ENCODE measurements at regions not wholly inside any gene's neighbourhood (a gene's known extent, or its start where the extent isn't known, plus 50 kb on each side); places are given as distances from the start of the nearest gene placed in this dataset.

DNA sequence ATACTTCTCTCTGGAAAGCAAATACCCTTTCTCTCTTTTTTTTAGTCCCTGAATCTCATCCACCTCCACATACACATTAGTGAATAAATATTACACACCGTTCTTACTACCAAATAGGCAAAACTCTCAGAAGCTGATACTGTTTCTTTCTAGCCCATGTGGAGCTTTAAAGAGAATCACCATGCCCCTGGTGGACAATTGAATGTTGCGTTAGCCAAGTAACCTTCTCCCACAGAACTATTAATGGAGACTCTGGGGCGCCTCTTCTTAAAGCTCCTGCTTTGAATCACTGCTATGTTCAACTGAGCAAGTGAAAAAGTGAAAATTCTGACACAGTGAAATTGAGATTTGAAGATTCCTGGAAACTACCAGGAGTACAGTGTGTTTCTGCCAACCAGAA is 522.8 kb upstream of the CDH7 start:
- Histone ChIP-seq H3K4me3 (ENCODE audit: low read depth, low read length) (no peak overlapping the region), H3K36me3 (ENCODE audit: control insufficient read depth, insufficient read depth, low read length) (no peaks in the 10 kb centered on the region), H2AFZ (no peak overlapping the region), H3K27ac (no peak overlapping the region), H3K4me1 (no peaks in the 10 kb centered on the region), H3K9me3 (ENCODE audit: control insufficient read depth, low read length) (no peaks in the 10 kb centered on the region), H3K79me2 (no peaks in the 10 kb centered on the region), H3K4me2 (ENCODE audit: low read length) (no peak overlapping the region), H3K27me3 (ENCODE audit: control insufficient read depth, insufficient read depth, low read length) (no peaks in the 10 kb centered on the region), H3K9ac (no peak overlapping the region)
- TF ChIP-seq CTCF (IDR thresholded peaks at IDR 0.05) = no peak

GRCh38 chr18:65221736-65222135 is 529.1 kb upstream of the CDH7 start:
- Histone ChIP-seq H3K79me2 (no peaks in the 10 kb centered on the region), H3K36me3 (ENCODE audit: control insufficient read depth, insufficient read depth, low read length) (no peaks in the 10 kb centered on the region), H3K9me3 (ENCODE audit: control insufficient read depth, low read length) (no peaks in the 10 kb centered on the region), H3K4me2 (ENCODE audit: low read length) (no peak overlapping the region), H3K4me3 (ENCODE audit: low read depth, low read length) (no peak overlapping the region), H2AFZ (no peak overlapping the region), H3K4me1 (no peaks in the 10 kb centered on the region), H3K9ac (no peak overlapping the region), H3K27ac (no peak overlapping the region), H3K27me3 (ENCODE audit: control insufficient read depth, insufficient read depth, low read length) (no peaks in the 10 kb centered on the region)
- no peak for TF ChIP-seq CTCF (IDR thresholded peaks at IDR 0.05)

GRCh38 chr18:65221115-65221514 is 529.7 kb upstream of the CDH7 start:
- no peak for TF ChIP-seq CTCF (IDR thresholded peaks at IDR 0.05)
- no peaks in the 10 kb centered on the region for H3K9me3 ChIP-seq (ENCODE audit: control insufficient read depth, low read length)
- no peak overlapping the region for H3K9ac ChIP-seq
- no peaks in the 10 kb centered on the region for H3K79me2 ChIP-seq
- no peaks in the 10 kb centered on the region for H3K36me3 ChIP-seq (ENCODE audit: control insufficient read depth, insufficient read depth, low read length)
- H2AFZ ChIP-seq = no peak overlapping the region
- H3K27ac ChIP-seq = no peak overlapping the region
- H3K4me2 ChIP-seq (ENCODE audit: low read length) = no peak overlapping the region
- H3K27me3 ChIP-seq (ENCODE audit: control insufficient read depth, insufficient read depth, low read length) = no peaks in the 10 kb centered on the region
- no peaks in the 10 kb centered on the region for H3K4me1 ChIP-seq
- no peak overlapping the region for H3K4me3 ChIP-seq (ENCODE audit: low read depth, low read length)

DNA sequence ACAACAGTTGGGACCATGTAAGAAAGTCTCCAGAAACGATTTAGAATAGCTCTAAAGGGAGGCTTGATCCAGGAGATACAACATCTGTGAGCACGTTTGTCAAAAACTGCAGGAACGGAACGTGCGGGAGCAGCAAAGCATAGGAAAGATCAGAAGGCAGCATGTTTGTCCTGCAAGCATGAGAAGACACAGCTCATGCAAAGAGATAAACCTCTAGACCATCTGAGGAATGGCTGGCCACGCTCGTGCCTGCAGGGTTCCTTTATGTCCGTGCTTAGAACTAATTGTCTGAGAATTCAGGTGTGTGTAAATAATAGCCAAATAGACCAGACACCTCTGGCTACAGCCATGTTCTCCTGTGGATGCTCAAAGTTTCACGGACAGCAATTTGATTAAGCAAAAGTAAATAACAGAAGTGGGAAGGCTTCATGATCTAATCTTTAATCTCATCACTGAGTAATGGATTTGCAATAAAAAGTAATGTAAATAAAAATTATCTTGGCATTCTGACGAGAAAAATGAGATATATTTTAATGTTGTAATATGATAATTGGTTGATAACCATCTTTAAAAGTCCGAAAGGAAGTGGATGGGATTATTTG is 534.8 kb upstream of the CDH7 start:
- H2AFZ ChIP-seq = no peak overlapping the region
- no peak overlapping the region for H3K4me3 ChIP-seq (ENCODE audit: low read depth, low read length)
- no peak overlapping the region for H3K9ac ChIP-seq
- H3K27ac ChIP-seq = no peak overlapping the region
- no peaks in the 10 kb centered on the region for H3K9me3 ChIP-seq (ENCODE audit: control insufficient read depth, low read length)
- no peaks in the 10 kb centered on the region for H3K36me3 ChIP-seq (ENCODE audit: control insufficient read depth, insufficient read depth, low read length)
- no peak for TF ChIP-seq CTCF (IDR thresholded peaks at IDR 0.05)
- H3K4me1 ChIP-seq = no peaks in the 10 kb centered on the region
- peak overlapping the region; percentile 24 for H3K4me2 ChIP-seq (ENCODE audit: low read length)
- no peaks in the 10 kb centered on the region for H3K27me3 ChIP-seq (ENCODE audit: control insufficient read depth, insufficient read depth, low read length)
- no peaks in the 10 kb centered on the region for H3K79me2 ChIP-seq

DNA sequence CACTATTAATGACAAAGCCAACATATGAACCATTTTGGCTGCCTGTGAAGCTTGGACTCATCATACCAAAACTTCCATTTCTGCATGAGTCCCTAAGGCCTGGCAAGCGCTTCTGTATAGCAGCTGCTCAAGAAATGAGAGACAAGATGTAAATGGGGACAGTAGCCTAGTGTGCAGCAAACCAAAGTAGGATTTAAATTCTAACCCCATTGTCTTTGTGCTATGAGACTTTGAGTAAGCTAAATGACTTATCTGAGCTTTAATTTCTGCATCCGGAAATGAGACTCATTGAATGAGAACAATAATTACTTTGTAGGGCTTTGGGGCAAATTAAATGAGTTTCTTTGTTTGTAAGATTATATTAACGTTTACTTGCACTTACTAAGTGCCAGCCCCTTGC is 536.4 kb upstream of the CDH7 start:
- H3K27ac ChIP-seq = no peak overlapping the region

More for the DNA sequence above, 536.4 kb upstream of the CDH7 start:
- no peak for TF ChIP-seq CTCF (IDR thresholded peaks at IDR 0.05)
- Histone ChIP-seq H3K4me1 (no peaks in the 10 kb centered on the region), H3K79me2 (no peaks in the 10 kb centered on the region), H3K4me3 (ENCODE audit: low read depth, low read length) (no peak overlapping the region), H3K27me3 (ENCODE audit: control insufficient read depth, insufficient read depth, low read length) (no peaks in the 10 kb centered on the region), H3K9ac (no peak overlapping the region), H3K4me2 (ENCODE audit: low read length) (no peak overlapping the region), H3K9me3 (ENCODE audit: control insufficient read depth, low read length) (no peaks in the 10 kb centered on the region), H3K36me3 (ENCODE audit: control insufficient read depth, insufficient read depth, low read length) (no peaks in the 10 kb centered on the region), H2AFZ (no peak overlapping the region)
